MM.1S (cell line): ENCODE measurements at regions not wholly inside any gene's neighbourhood (a gene's known extent, or its start where the extent isn't known, plus 50 kb on each side); places are given as distances from the start of the nearest gene placed in this dataset.
"Not testable (repeated sequence)": the region's sequence is repeated elsewhere in the genome, so short reads cannot be mapped to it uniquely, and the experiment has no call there.

Experiments used
- DNase-seq: peaks from one replicate; pipeline ENCODE4 v3.0.0-alpha.2; 2015
- H2AFZ ChIP-seq: fragments of 300-600 bp; sonication (generic); 2 replicates; pipeline ENCODE4 v1.6.0; 2016; ENCODE audit warnings: antibody characterized with exemption, low read length
- H3F3A ChIP-seq: fragments of 300-600 bp; sonication (generic); 2 replicates; pipeline ENCODE4 v1.6.1; 2016; ENCODE audit warnings: mild to moderate bottlenecking, antibody characterized with exemption, low read length, moderate library complexity, mixed read lengths; ENCODE audit not compliant: insufficient read depth
- H3K27ac ChIP-seq: fragments of 300-600 bp; sonication (generic); 2 replicates; pipeline ENCODE4 v1.5.1; 2016; ENCODE audit warnings: mild to moderate bottlenecking, low read length
- H3K27me3 ChIP-seq: fragments of 300-600 bp; sonication (generic); replicated peaks from 2 replicates; pipeline ENCODE4 v1.6.0; 2016; ENCODE audit warnings: low read length; ENCODE audit not compliant: insufficient read depth
- H3K36me3 ChIP-seq: fragments of 300-600 bp; sonication (generic); replicated peaks from 2 replicates; pipeline ENCODE4 v1.6.1; 2016; ENCODE audit warnings: mild to moderate bottlenecking, low read length, mixed read lengths; ENCODE audit not compliant: insufficient read depth
- H3K4me1 ChIP-seq: fragments of 300-600 bp; sonication (generic); 2 replicates; pipeline ENCODE4 v1.6.1; 2016; ENCODE audit warnings: low read length, mixed read lengths
- H3K4me2 ChIP-seq: fragments of 300-600 bp; sonication (generic); 2 replicates; pipeline ENCODE4 v1.6.0; 2016; ENCODE audit warnings: low read depth, low read length
- H3K4me3 ChIP-seq: fragments of 300-600 bp; sonication (generic); 2 replicates; pipeline ENCODE4 v1.5.1; 2016; ENCODE audit warnings: low read length, mixed read lengths
- H3K79me2 ChIP-seq: fragments of 300-600 bp; sonication (generic); 2 replicates; pipeline ENCODE4 v1.6.1; 2016; ENCODE audit warnings: mixed run types, low read length, mixed read lengths
- H3K9ac ChIP-seq: fragments of 300-600 bp; sonication (generic); 2 replicates; pipeline ENCODE4 v1.6.1; 2016; ENCODE audit warnings: low read length, mixed read lengths
- H3K9me2 ChIP-seq: fragments of 300-600 bp; sonication (generic); replicated peaks from 2 replicates; pipeline ENCODE4 v1.6.1; 2016; ENCODE audit warnings: mild to moderate bottlenecking, low read length, mixed read lengths; ENCODE audit not compliant: insufficient read depth
- H3K9me3 ChIP-seq: fragments of 300-600 bp; sonication (generic); replicated peaks from 2 replicates; pipeline ENCODE4 v1.6.1; 2016; ENCODE audit warnings: mild to moderate bottlenecking, low read length, mixed read lengths; ENCODE audit not compliant: insufficient read depth
- H4K20me1 ChIP-seq: fragments of 300-600 bp; sonication (generic); 2 replicates; pipeline ENCODE4 v1.6.1; 2016; ENCODE audit warnings: mild to moderate bottlenecking, low read length, moderate library complexity, mixed read lengths; ENCODE audit not compliant: insufficient read depth
- EZH2 ChIP-seq: fragments of 300-600 bp; sonication (generic); optimal IDR thresholded peaks from 2 replicates; pipeline ENCODE3; 2017; ENCODE audit warnings: low read depth, mild to moderate bottlenecking, antibody characterized with exemption, low read length, mixed read lengths
- EZH2phosphoT487 ChIP-seq: fragments of 300-600 bp; sonication (generic); IDR thresholded peaks from 2 replicates; pipeline ENCODE4 v1.6.1; 2018; ENCODE audit warnings: antibody characterized with exemption, low read length
- TF ChIP-seq, protein P1 (sequence below): fragments of 300-600 bp; sonication (generic); IDR thresholded peaks from 2 replicates; pipeline ENCODE4 v1.5.1; 2016; ENCODE audit warnings: antibody characterized with exemption, low read length, mixed read lengths

DNA sequence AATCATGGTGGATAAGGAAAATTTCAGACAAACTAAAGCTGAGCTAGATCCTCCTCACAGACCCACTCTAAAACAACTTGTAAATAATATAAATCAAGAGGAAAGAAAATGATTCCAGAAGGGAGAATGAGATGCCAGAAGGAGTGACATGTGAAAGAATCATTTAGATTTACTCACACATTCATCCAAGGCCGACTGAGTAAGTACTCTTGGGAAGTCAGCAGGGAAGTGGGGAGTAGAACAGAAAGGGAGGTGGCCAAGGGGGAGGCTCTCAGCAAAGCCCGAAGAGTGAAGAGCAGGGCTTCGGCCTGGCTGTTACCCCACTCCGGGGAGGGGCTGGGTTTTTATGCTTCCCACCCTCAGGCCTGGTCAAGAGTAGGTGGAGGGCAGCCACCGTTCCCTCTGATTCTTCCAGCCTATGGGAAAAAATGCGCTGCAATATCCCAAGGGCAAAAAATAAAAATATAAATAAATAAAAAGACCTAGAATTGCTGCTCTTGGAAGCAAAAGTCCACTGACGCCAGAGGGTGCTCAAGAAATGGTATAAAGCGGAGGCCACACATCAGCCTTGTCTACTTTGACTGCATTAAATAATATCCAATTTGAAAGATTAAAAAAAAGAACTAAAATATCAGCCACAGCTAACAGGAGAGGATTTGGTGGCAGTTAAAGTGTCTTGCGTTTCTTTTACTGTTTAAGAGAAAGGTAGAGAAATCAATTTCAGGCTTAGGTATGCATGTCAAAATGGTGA is 110.2 kb upstream of the COL5A1 start:
- no peak overlapping the region for H3K27ac ChIP-seq
- peaks cover 98% of the 10 kb centered on the region for H3K27me3 ChIP-seq
- no peaks in the 10 kb centered on the region for H3F3A ChIP-seq
- H3K4me1 ChIP-seq = no peaks in the 10 kb centered on the region
- H4K20me1 ChIP-seq = no peaks in the 10 kb centered on the region
- H3K4me2 ChIP-seq = no peak overlapping the region
- H3K4me3 ChIP-seq = no peak overlapping the region
- H3K9me3 ChIP-seq = no peaks in the 10 kb centered on the region
- DNase-seq = no peak
- H3K36me3 ChIP-seq = no peaks in the 10 kb centered on the region
- H3K9ac ChIP-seq = no peak overlapping the region
- TF ChIP-seq EZH2phosphoT487 (no peak), EZH2 (no peak)
- TF ChIP-seq, protein P1, sequence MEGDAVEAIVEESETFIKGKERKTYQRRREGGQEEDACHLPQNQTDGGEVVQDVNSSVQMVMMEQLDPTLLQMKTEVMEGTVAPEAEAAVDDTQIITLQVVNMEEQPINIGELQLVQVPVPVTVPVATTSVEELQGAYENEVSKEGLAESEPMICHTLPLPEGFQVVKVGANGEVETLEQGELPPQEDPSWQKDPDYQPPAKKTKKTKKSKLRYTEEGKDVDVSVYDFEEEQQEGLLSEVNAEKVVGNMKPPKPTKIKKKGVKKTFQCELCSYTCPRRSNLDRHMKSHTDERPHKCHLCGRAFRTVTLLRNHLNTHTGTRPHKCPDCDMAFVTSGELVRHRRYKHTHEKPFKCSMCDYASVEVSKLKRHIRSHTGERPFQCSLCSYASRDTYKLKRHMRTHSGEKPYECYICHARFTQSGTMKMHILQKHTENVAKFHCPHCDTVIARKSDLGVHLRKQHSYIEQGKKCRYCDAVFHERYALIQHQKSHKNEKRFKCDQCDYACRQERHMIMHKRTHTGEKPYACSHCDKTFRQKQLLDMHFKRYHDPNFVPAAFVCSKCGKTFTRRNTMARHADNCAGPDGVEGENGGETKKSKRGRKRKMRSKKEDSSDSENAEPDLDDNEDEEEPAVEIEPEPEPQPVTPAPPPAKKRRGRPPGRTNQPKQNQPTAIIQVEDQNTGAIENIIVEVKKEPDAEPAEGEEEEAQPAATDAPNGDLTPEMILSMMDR = no peak
- H3K79me2 ChIP-seq = no peaks in the 10 kb centered on the region
- no peaks in the 10 kb centered on the region for H3K9me2 ChIP-seq
- no peak overlapping the region for H2AFZ ChIP-seq

DNA sequence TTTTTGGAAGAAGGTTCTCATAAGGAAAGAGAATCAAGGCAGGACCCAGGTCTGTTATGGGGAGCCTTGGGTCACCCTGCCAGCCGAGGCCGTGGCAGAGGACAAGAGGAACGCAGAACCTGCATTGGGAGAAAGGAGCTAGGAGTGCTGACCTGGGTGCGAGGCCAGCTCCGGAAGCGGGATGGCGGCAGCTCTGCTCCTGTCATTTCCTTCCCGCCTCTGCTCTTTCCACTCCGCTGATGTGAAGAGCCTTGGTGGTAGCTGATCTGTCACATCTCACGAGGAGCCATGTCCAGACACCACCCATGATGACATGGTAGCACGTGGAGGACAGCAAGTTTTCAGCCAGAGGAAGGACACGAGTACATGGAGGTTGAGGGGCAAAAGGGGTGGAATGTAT is 109.5 kb upstream of the COL5A1 start:
- Histone ChIP-seq H2AFZ (no peak overlapping the region), H3K4me3 (no peak overlapping the region), H3K36me3 (no peaks in the 10 kb centered on the region), H3K79me2 (no peaks in the 10 kb centered on the region), H4K20me1 (no peaks in the 10 kb centered on the region), H3K4me1 (no peaks in the 10 kb centered on the region), H3K9me3 (no peaks in the 10 kb centered on the region), H3K9me2 (no peaks in the 10 kb centered on the region), H3K27me3 (peaks cover 98% of the 10 kb centered on the region), H3K9ac (no peak overlapping the region), H3K4me2 (no peak overlapping the region), H3F3A (no peaks in the 10 kb centered on the region), H3K27ac (no peak overlapping the region)
- DNase-seq = no peak
- TF ChIP-seq EZH2phosphoT487 (no peak), EZH2 (no peak)
- TF ChIP-seq, protein P1 = no peak

DNA sequence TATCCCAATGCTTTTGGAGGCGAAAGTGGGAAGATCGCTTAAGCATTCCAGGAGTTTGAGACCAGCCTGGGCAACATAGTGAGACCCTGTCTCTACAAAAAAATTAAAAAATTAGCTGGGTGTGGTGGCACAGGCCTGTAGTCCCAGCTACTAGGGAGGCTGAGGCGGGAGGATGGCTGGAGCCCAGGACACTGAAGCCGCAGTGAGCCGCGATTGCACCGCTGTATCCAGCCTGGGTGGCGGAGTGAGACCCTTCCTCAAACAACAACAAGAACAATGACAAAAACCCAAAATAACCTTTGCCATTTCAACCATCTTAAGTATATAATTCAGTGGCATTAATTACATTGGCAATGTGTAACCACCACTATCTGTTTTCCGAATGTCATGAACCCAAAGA is 108.9 kb upstream of the COL5A1 start:
- H3K27me3 ChIP-seq = peaks cover 100% of the 10 kb centered on the region
- not testable (repeated sequence) for H3K27ac ChIP-seq, H3K9ac ChIP-seq, H3K79me2 ChIP-seq, H3F3A ChIP-seq, H2AFZ ChIP-seq, H3K4me1 ChIP-seq, H3K9me3 ChIP-seq, H3K4me3 ChIP-seq, H3K4me2 ChIP-seq, H3K9me2 ChIP-seq, DNase-seq, H4K20me1 ChIP-seq, H3K36me3 ChIP-seq

- TF ChIP-seq, protein P1 = no peak
- TF ChIP-seq EZH2phosphoT487 (no peak), EZH2 (no peak)
- Histone ChIP-seq H3K36me3 (no peaks in the 10 kb centered on the region), H3K79me2 (no peaks in the 10 kb centered on the region), H3K9me3 (no peaks in the 10 kb centered on the region), H3K27ac (no peak overlapping the region), H2AFZ (no peak overlapping the region), H3K27me3 (peaks cover 100% of the 10 kb centered on the region), H3K4me3 (no peak overlapping the region), H3F3A (no peaks in the 10 kb centered on the region), H3K4me1 (no peaks in the 10 kb centered on the region), H3K4me2 (no peak overlapping the region), H4K20me1 (no peaks in the 10 kb centered on the region), H3K9ac (no peak overlapping the region), H3K9me2 (no peaks in the 10 kb centered on the region)
- DNase-seq = no peak
Observed at GRCh38 chr9:134533850-134534588, 107.6 kb upstream of the COL5A1 start.
